HepG2 (cell line): ENCODE measurements at regions not wholly inside any gene's neighbourhood (a gene's known extent, or its start where the extent isn't known, plus 50 kb on each side); places are given as distances from the start of the nearest gene placed in this dataset.
"Not testable (repeated sequence)": the region's sequence is repeated elsewhere in the genome, so short reads cannot be mapped to it uniquely, and the experiment has no call there.

Source experiments
- FOXK2 ChIP-seq: fragments of 450-650 bp; IDR thresholded peaks from 2 replicates; pipeline ENCODE4 v1.6.1; 2016
- NR3C1 ChIP-seq: sonication (generic); formaldehyde crosslinking; IDR thresholded peaks from 2 replicates; pipeline ENCODE4 v1.4.0; 2020; ENCODE audit warnings: missing genetic modification reagents
- POLR2AphosphoS5 ChIP-seq: IDR thresholded peaks from 2 replicates; pipeline ENCODE4 v1.6.1; 2012; ENCODE audit warnings: low read depth, low read length
- POLR2G ChIP-seq: fragments of 200-400 bp; formaldehyde crosslinking; IDR thresholded peaks from 2 replicates; pipeline ENCODE4 v1.6.1; 2018; ENCODE audit warnings: mild to moderate bottlenecking, low read depth, low read length, moderate library complexity
- RXRB ChIP-seq: IDR thresholded peaks from 2 replicates; pipeline ENCODE4 v1.6.1; 2016; ENCODE audit warnings: borderline replicate concordance, missing genetic modification reagents, missing compliant biosample characterization
- SOX5 ChIP-seq: IDR thresholded peaks from 2 replicates; pipeline ENCODE4 v1.6.1; 2016; ENCODE audit warnings: borderline replicate concordance
- TF ChIP-seq, protein P1 (sequence below), 2 experiments: sonication (generic) in 1 of 2; formaldehyde crosslinking in 1 of 2; IDR thresholded peaks; 2 replicates each; pipeline versions ENCODE4 v1.5.1 to v1.6.1; 2011 to 2020; ENCODE audit warnings: borderline replicate concordance in 1 of 2, low read depth in 1 of 2, low read length in 1 of 2, mild to moderate bottlenecking in 1 of 2, missing genetic modification reagents in 1 of 2, moderate library complexity in 1 of 2
- TF ChIP-seq, protein P2 (sequence below), 2 experiments: IDR thresholded peaks; 2 replicates each; pipeline ENCODE4 v1.6.1; 2011 to 2012; ENCODE audit warnings: low read length in 2 of 2, borderline replicate concordance in 1 of 2, low read depth in 1 of 2, mild to moderate bottlenecking in 1 of 2, moderate library complexity in 1 of 2
- TF ChIP-seq, protein P3 (sequence below): sonication (generic); formaldehyde crosslinking; IDR thresholded peaks from 2 replicates; pipeline ENCODE4 v1.4.0; 2020; ENCODE audit warnings: mild to moderate bottlenecking, missing genetic modification reagents

DNA sequence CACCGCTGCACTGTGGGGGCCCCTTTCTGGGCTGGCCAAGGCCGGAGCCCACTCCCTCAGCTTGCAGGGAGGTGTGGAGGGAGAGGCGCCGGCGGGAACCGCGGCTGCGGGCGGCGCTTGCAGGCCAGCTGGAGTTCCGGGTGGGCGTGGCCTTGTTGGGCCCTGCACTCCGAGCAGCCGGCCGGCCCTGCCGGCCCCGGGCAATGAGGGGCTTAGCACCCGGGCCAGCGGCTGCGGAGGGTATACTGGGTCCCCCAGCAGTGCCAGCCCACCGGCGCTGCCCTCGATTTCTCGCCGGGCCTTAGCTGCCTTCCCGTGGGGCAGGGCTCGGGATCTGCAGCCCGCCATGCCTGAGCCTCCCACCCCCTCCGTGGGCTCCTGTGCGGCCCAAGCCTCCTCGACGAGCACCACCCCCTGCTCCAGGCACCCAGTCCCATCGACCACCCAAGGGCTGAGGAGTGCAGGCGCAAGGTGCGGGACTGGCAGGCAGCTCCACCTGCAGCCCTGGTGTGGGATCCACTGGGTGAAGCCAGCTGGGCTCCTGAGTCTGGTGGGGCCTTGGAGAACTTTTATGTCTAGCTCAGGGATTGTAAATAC lies 705.1 kb upstream of the CDH9 start:
- not testable (repeated sequence) for TF ChIP-seq RXRB; SOX5; POLR2G; POLR2AphosphoS5; NR3C1 (CRISPR knock-in tag); FOXK2
- TF ChIP-seq, protein P1, sequence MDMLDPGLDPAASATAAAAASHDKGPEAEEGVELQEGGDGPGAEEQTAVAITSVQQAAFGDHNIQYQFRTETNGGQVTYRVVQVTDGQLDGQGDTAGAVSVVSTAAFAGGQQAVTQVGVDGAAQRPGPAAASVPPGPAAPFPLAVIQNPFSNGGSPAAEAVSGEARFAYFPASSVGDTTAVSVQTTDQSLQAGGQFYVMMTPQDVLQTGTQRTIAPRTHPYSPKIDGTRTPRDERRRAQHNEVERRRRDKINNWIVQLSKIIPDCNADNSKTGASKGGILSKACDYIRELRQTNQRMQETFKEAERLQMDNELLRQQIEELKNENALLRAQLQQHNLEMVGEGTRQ (IDR thresholded peaks at IDR 0.05; ENCODE audit: low read depth, low read length) = not testable (repeated sequence)
- TF ChIP-seq, protein P1 (CRISPR knock-in tag; IDR thresholded peaks at IDR 0.05; ENCODE audit: borderline replicate concordance) = not testable (repeated sequence)
- TF ChIP-seq, protein P2, sequence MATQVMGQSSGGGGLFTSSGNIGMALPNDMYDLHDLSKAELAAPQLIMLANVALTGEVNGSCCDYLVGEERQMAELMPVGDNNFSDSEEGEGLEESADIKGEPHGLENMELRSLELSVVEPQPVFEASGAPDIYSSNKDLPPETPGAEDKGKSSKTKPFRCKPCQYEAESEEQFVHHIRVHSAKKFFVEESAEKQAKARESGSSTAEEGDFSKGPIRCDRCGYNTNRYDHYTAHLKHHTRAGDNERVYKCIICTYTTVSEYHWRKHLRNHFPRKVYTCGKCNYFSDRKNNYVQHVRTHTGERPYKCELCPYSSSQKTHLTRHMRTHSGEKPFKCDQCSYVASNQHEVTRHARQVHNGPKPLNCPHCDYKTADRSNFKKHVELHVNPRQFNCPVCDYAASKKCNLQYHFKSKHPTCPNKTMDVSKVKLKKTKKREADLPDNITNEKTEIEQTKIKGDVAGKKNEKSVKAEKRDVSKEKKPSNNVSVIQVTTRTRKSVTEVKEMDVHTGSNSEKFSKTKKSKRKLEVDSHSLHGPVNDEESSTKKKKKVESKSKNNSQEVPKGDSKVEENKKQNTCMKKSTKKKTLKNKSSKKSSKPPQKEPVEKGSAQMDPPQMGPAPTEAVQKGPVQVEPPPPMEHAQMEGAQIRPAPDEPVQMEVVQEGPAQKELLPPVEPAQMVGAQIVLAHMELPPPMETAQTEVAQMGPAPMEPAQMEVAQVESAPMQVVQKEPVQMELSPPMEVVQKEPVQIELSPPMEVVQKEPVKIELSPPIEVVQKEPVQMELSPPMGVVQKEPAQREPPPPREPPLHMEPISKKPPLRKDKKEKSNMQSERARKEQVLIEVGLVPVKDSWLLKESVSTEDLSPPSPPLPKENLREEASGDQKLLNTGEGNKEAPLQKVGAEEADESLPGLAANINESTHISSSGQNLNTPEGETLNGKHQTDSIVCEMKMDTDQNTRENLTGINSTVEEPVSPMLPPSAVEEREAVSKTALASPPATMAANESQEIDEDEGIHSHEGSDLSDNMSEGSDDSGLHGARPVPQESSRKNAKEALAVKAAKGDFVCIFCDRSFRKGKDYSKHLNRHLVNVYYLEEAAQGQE (IDR thresholded peaks at IDR 0.05; ENCODE audit: borderline replicate concordance in 1 of 2, low read depth in 1 of 2, low read length in 2 of 2) = not testable (repeated sequence)
- TF ChIP-seq, protein P3, sequence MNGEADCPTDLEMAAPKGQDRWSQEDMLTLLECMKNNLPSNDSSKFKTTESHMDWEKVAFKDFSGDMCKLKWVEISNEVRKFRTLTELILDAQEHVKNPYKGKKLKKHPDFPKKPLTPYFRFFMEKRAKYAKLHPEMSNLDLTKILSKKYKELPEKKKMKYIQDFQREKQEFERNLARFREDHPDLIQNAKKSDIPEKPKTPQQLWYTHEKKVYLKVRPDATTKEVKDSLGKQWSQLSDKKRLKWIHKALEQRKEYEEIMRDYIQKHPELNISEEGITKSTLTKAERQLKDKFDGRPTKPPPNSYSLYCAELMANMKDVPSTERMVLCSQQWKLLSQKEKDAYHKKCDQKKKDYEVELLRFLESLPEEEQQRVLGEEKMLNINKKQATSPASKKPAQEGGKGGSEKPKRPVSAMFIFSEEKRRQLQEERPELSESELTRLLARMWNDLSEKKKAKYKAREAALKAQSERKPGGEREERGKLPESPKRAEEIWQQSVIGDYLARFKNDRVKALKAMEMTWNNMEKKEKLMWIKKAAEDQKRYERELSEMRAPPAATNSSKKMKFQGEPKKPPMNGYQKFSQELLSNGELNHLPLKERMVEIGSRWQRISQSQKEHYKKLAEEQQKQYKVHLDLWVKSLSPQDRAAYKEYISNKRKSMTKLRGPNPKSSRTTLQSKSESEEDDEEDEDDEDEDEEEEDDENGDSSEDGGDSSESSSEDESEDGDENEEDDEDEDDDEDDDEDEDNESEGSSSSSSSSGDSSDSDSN (CRISPR knock-in tag) = not testable (repeated sequence)
